Ishikawa (cell line): ENCODE measurements at regions not wholly inside any gene's neighbourhood (a gene's known extent, or its start where the extent isn't known, plus 50 kb on each side); places are given as distances from the start of the nearest gene placed in this dataset.

Experiments
- CEBPB ChIP-seq: IDR thresholded peaks from 2 replicates; pipeline ENCODE4 v1.6.1; 2012
- CREB1 ChIP-seq: IDR thresholded peaks from 2 replicates; pipeline ENCODE4 v1.6.1; 2012; ENCODE audit warnings: low read depth
- EGR1 ChIP-seq: IDR thresholded peaks from 2 replicates; pipeline ENCODE4 v1.6.1; 2012
- EP300 ChIP-seq: IDR thresholded peaks from 2 replicates; pipeline ENCODE4 v1.6.1; 2012; ENCODE audit warnings: borderline replicate concordance
- FOXM1 ChIP-seq: IDR thresholded peaks from 2 replicates; pipeline ENCODE4 v1.6.1; 2012; ENCODE audit warnings: low read depth, borderline replicate concordance
- NFIC ChIP-seq: IDR thresholded peaks from 2 replicates; pipeline ENCODE4 v1.6.1; 2012
- RAD21 ChIP-seq: IDR thresholded peaks from 2 replicates; pipeline ENCODE4 v1.6.1; 2012; ENCODE audit warnings: low read depth
- TAF1 ChIP-seq: IDR thresholded peaks from 2 replicates; pipeline ENCODE4 v1.6.1; 2012; ENCODE audit warnings: low read depth, mild to moderate bottlenecking
- TCF12 ChIP-seq: IDR thresholded peaks from 2 replicates; pipeline ENCODE4 v1.6.1; 2012; ENCODE audit warnings: low read depth
- TEAD4 ChIP-seq: IDR thresholded peaks from 2 replicates; pipeline ENCODE4 v1.6.1; 2012
- YY1 ChIP-seq: IDR thresholded peaks from 2 replicates; pipeline ENCODE4 v1.6.1; 2012; ENCODE audit warnings: low read depth
- ZBTB7A ChIP-seq: IDR thresholded peaks from 2 replicates; pipeline ENCODE4 v1.6.1; 2012; ENCODE audit warnings: low read depth
- TF ChIP-seq, protein P1 (sequence below): IDR thresholded peaks from 2 replicates; pipeline ENCODE4 v1.6.1; 2012
- TF ChIP-seq, protein P2 (sequence below): IDR thresholded peaks from 2 replicates; pipeline ENCODE4 v1.6.1; 2012; ENCODE audit warnings: low read depth, mild to moderate bottlenecking
- TF ChIP-seq, protein P3 (sequence below): IDR thresholded peaks from 2 replicates; pipeline ENCODE4 v1.6.1; 2012

DNA sequence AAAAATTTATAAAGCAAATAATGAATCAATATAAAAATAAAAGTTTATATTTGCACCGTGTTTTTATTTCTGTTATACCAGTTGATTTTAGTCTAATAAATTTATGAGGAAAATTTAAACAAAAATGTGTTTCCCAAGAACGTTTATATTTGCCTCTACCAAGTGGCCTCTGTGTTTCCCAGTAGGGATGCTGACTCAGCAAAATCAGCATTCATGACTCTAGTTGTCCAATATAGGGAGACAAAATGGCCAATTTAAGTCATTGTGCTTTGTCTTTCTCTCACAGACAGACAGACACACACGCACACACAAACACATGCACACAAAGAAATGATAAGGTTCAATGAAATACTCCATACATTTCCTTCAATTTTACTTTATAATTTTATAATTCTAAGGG is 942.5 kb upstream of the ZWINT start:
- TF ChIP-seq YY1 (no peak), TCF12 (no peak), TAF1 (no peak), CREB1 (no peak), ZBTB7A (no peak), FOXM1 (no peak), NFIC (no peak), EGR1 (no peak), EP300 (no peak), RAD21 (no peak), TEAD4 (no peak), CEBPB (no peak)
- TF ChIP-seq, protein P1, sequence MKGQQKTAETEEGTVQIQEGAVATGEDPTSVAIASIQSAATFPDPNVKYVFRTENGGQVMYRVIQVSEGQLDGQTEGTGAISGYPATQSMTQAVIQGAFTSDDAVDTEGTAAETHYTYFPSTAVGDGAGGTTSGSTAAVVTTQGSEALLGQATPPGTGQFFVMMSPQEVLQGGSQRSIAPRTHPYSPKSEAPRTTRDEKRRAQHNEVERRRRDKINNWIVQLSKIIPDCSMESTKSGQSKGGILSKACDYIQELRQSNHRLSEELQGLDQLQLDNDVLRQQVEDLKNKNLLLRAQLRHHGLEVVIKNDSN, result no peak
- TF ChIP-seq, protein P2, sequence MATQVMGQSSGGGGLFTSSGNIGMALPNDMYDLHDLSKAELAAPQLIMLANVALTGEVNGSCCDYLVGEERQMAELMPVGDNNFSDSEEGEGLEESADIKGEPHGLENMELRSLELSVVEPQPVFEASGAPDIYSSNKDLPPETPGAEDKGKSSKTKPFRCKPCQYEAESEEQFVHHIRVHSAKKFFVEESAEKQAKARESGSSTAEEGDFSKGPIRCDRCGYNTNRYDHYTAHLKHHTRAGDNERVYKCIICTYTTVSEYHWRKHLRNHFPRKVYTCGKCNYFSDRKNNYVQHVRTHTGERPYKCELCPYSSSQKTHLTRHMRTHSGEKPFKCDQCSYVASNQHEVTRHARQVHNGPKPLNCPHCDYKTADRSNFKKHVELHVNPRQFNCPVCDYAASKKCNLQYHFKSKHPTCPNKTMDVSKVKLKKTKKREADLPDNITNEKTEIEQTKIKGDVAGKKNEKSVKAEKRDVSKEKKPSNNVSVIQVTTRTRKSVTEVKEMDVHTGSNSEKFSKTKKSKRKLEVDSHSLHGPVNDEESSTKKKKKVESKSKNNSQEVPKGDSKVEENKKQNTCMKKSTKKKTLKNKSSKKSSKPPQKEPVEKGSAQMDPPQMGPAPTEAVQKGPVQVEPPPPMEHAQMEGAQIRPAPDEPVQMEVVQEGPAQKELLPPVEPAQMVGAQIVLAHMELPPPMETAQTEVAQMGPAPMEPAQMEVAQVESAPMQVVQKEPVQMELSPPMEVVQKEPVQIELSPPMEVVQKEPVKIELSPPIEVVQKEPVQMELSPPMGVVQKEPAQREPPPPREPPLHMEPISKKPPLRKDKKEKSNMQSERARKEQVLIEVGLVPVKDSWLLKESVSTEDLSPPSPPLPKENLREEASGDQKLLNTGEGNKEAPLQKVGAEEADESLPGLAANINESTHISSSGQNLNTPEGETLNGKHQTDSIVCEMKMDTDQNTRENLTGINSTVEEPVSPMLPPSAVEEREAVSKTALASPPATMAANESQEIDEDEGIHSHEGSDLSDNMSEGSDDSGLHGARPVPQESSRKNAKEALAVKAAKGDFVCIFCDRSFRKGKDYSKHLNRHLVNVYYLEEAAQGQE, result no peak
- TF ChIP-seq, protein P3, sequence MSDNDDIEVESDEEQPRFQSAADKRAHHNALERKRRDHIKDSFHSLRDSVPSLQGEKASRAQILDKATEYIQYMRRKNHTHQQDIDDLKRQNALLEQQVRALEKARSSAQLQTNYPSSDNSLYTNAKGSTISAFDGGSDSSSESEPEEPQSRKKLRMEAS, result no peak

DNA sequence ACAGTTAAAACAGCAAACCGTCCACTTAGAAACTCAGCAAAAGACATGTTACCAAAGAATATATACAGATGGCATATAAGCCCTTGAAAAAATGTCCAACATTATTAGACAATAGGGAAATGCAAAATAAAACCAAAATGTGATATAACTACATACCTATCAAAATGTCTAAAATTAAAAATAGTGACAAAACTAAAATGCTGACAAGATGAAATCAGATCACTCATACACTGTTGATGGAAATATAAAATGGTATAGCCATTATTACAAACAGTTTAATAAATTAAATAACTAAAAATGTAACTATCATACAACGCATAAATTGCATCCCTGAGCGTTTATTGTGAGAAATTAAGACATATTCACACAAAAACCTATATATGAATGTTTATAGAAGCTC is 939.7 kb upstream of the ZWINT start:
- TF ChIP-seq FOXM1 (no peak), EP300 (no peak), YY1 (no peak), RAD21 (no peak), ZBTB7A (no peak), TCF12 (no peak), TAF1 (no peak), EGR1 (no peak), TEAD4 (no peak)
- TF ChIP-seq, protein P1, result no peak
- TF ChIP-seq, protein P3, result no peak
- TF ChIP-seq, protein P2, result no peak

DNA sequence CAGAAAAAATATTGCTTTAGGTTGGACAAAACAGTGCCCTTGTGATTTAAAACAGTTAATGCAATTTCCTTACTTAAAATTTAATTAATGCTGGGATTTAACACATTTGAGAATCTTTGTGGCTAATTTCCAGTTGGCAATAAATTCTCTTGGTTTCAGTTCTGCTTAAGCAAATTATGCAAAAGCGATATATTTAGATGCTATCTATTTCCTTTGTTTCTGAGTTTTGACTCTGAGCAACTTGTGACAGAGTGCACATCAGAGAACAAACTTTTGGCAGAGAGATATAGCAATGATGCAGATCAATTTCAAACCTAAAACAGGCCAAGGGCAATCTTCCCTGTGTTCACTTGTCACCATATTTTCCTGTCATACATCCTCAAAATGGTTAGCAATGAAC is 933.6 kb upstream of the ZWINT start:
- TF ChIP-seq, protein P1, result no peak
- no peak for TF ChIP-seq NFIC
- TF ChIP-seq RAD21, result no peak
- no peak for TF ChIP-seq CEBPB
- TF ChIP-seq TEAD4, result no peak
- TF ChIP-seq, protein P3, result no peak
- no peak for TF ChIP-seq CREB1
- TF ChIP-seq, protein P2, result no peak
- no peak for TF ChIP-seq TCF12
- TF ChIP-seq FOXM1, result no peak
- TF ChIP-seq EGR1, result no peak
- TF ChIP-seq ZBTB7A, result no peak
- TF ChIP-seq YY1, result no peak
- no peak for TF ChIP-seq EP300

DNA sequence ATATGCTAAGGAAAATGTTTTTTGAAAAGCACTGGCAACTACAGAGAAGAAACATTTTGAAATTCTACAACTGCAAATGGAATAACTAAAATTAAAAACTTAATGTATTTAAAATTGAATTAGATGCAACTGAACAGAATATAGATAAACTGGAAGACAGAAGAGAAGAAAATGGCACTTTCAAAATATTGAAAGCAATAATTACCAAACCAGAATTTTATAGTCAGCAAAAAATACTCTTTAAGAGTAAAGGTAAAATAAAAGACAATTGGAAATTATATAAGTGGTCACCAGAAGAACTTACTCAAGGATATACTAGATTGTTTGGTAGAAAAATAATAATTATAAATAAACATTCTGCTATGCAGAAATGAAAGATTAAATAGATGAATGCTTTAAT is 927.7 kb upstream of the ZWINT start:
- TF ChIP-seq, protein P3, result no peak
- no peak for TF ChIP-seq NFIC
- TF ChIP-seq, protein P1, result no peak
- no peak for TF ChIP-seq EP300
- no peak for TF ChIP-seq CREB1
